Left renal pelvis (tissue), 4 donors: ENCODE measurements at regions not wholly inside any gene's neighbourhood (a gene's known extent, or its start where the extent isn't known, plus 50 kb on each side); places are given as distances from the start of the nearest gene placed in this dataset.
"Not testable (repeated sequence)": the region's sequence is repeated elsewhere in the genome, so short reads cannot be mapped to it uniquely, and the experiment has no call there.

ENCODE experiments used
- DNase-seq, 4 donors: peaks; one replicate each; pipeline ENCODE4 v3.0.0-alpha.2; 2013; ENCODE audit warnings: low read depth in 4 of 4, low spot score in 3 of 4

GRCh38 chr12:115378291-115378690 lies 694.3 kb upstream of the TBX3 start:
- no peak for DNase-seq

- DNase-seq: no peak
These were observed 693.8 kb upstream of the TBX3 start for GRCh38 chr12:115377779-115378178.

DNA sequence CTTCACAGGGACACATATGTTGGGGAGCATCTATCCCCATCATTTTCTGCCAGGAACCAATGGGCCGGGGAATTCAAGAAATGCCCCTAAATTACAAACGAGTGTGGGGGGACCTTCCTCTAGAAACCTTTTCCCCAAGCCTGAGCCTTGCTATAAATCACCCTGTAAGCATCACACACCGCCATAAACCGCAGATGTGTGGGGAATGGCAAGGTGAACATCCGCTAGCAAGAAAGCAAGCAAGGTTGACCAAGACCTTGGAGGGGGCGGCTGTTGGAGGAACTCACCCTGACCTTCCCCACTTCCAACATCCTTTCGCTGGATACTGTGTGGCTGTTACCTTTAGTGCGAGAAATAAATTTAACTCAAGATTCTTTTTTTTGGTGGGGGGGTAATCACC lies 693.3 kb upstream of the TBX3 start:
- no peak for DNase-seq

- DNase-seq: no peak
These were observed 691.4 kb upstream of the TBX3 start for GRCh38 chr12:115375186-115375991.

GRCh38 chr12:115374480-115375185 lies 690.7 kb upstream of the TBX3 start:
- DNase-seq: no peak

- no peak for DNase-seq
These were observed 687.7 kb upstream of the TBX3 start for GRCh38 chr12:115371711-115372110.

DNA sequence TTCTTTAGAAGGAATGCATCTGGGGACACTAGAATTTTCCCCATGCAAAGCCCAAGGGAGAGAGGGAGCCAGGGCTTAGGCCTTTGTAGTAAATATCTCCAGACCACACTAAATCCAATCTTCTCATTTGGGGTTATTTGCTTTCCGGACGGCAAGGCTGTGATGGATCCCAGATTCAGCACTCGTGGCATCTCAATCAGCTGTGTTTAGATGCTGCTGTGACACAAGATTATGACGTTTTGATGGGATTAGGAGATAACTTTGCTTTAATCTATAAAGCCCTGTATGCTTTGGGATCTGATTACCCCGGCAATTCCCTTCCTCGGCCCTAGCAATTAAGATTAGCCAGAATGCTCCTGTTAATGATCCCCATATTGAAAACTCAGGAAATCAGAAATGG lies 686.7 kb upstream of the TBX3 start:
- DNase-seq: no peak

DNA sequence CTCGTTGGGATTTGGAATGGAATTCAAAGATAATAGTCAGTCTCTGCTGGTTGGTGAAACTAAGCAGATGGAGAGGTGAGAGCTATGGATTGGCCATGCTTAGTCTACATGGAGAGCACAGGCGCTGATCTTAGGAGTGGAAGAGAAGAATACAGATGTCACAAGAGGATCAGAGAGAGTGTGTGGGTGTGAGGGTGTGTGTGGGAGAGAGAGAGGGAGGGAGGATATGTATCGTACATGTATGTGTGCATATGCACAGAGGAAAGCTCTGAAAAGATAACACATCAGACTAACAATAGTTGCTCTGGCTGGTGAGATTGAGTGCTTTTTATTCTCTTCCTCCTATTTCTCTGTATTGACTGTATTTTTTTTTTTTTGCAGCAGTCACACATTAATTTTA lies 686.2 kb upstream of the TBX3 start:
- no peak for DNase-seq

- DNase-seq: not testable (repeated sequence)
These were observed 682.3 kb upstream of the TBX3 start for GRCh38 chr12:115366277-115366676.

- not testable (repeated sequence) for DNase-seq
These were observed 681.8 kb upstream of the TBX3 start for GRCh38 chr12:115365765-115366164.

GRCh38 chr12:115364921-115365320 lies 680.9 kb upstream of the TBX3 start:
- DNase-seq: no peak

- no peak for DNase-seq
These were observed 678.5 kb upstream of the TBX3 start for GRCh38 chr12:115362339-115362976.

DNA sequence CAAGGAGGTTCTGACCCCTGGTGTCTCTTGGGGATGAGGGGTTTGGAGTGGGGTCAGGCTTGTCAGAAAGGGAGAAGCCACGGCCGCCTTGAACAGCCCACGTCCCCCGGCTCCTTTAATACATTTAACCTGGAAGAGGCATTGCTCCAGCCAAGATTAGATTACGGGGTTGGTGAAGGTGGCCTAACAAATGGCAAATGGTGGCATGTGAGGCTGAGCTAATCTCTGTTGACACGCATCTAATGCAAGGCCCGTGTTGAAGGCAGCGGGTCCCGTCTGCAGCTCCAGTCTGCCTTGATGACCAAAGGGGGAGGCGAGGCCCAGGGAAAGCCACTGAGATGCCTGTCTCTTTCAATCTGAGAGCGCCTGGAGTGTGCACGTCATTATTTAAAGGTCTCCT lies 673.7 kb upstream of the TBX3 start:
- DNase-seq: no peak

DNA sequence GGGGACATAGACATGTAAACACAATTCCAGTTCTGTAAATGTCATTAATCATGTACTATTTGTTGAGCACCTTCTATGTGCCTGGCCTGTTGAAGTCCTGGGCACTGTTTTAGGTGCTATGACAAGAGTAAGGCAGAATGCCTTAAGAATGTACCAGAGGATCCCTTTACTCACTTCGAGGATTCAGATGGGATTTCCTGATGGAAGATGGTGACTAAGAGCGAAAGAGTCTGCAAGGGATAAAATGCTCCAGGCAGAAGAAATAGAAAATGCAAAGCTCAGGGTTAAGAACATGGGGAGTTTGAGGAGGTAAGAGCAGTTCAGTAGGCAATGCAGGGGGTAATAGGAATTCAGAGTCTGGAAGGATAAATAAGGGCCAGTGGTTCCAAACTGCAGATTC lies 671.3 kb upstream of the TBX3 start:
- no peak for DNase-seq

DNA sequence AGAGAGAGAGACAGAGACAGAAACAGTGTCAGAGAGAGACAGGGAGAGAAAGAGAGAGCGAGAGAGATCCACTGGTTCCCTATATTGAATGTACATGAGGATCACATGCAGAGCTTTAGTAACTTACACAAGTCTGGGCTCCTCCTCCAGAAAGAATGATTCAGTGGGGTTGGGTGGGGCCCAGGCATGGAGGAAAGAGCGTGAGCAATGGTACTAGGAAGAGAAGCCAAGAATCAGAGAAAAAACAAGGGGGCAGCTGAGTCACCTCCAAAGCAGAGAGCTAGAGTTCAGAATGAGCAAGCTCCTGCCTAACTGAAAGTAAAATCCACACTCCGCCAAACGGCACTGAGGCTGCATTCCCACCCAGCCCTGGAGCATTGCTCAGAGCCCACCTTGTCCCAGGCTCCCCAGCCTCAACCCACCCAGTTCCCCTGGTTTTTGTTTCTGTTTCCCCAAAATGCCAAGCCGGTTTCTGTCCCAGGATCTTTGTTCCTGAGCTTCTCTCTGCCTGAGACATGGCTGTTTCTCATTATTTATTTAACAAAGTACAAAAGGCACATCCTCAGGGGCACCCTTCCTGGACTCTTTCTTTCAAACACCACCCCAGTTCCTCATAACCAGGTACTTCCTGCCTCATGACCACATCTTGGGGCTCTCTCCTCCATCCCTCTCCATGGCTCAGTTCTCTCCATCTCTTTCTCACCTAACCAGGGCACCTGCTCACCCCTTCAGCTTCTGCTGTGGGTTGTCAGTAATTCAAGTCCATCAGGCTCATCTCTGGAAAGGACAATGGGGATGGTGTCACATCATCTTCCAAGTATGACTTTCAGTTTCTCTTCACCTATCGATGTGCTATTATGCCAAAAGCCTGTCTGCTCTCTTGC lies 670.3 kb upstream of the TBX3 start:
- DNase-seq: no peak

GRCh38 chr12:115353467-115353866 lies 669.5 kb upstream of the TBX3 start:
- DNase-seq: no peak

DNA sequence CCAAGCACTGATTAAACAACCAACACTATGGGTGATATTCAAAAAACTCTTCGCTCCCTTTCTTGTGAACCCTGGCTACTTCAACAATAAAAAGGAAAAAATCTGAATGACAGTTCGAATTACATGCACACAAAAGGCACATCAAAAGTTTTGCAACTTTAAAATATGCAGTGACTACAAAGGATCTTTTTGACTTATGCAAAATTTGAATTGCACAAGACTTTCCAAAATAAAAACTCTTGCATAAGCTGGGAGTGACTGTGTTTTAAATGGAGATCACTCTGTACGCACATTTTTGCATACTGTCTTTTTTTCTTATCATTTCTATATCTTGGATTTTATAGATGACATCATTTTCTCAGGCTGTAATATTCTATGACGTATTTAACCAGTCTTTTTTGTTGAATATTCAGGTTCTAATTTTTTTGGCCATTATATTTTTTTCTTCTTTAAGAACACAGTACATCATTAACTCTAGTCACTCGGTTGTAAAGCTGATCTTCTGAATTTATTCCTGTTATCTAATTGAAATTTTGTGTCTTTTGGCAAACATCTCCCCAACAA lies 667.6 kb upstream of the TBX3 start:
- DNase-seq: no peak

DNA sequence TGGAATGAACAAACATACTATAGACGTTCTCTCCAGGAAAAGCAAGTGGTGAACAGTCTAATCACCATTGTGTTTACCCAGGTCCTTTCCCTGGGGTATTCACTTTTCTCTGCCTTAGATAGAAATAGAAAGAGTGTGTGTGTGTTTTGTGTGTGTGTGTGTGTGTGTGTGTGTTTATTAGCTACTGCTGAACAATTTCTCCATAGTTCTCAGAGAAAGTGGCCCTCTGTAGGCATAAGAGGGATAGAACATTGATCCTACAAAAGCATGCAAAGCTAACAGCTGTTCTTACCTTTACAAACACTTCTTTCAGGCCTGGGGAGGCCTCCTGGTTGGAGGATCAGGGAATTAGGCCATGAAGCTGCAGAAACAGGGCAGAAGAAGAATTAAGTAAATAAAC lies 665.7 kb upstream of the TBX3 start:
- no peak for DNase-seq

DNA sequence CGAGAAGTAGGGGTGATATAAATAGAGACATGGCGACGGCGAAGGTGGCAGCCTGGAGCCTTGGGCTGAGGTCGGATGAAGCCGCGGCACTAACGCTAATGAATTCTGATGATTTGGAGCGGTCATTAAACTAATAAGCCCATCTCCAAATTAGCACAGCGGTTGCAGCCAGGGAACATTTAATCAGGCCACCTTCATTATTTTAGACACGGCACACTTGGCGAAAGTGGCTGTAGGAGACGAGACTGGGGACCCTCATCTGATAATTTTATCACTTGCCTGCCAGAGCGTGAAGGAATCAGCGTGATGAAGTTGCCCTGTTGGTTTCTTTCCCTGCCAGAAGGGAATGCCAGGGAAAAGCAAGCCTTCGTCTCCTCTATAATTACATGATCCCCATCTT lies 664.3 kb upstream of the TBX3 start:
- DNase-seq: no peak

- no peak for DNase-seq
These were observed 659.6 kb upstream of the TBX3 start for GRCh38 chr12:115343601-115344000.
